T47D (cell line): ENCODE measurements at regions not wholly inside any gene's neighbourhood (a gene's known extent, or its start where the extent isn't known, plus 50 kb on each side); places are given as distances from the start of the nearest gene placed in this dataset.

Experiments used
- DNase-seq, 2 experiments: peaks; one replicate each; pipeline versions ENCODE4 v3.0.0 to v3.0.0-alpha.2; 2011 to 2012; ENCODE audit warnings: low read depth in 1 of 2, low spot score in 1 of 2
- JUND ChIP-seq: IDR thresholded peaks from 2 replicates; pipeline ENCODE4 v1.6.1; 2012; ENCODE audit warnings: low read depth
- in situ Hi-C: cut with HindIII; loops from 2 replicates; pipeline ENCODE4 v1.10.0; 2016; ENCODE audit warnings: low sequenced_read_pairs, low pct_unique_long_range_greater_than_20kb

GRCh38 chr13:62564770-62565169, 1149.1 kb upstream of the PCDH20 start:
- no peak for TF ChIP-seq JUND
- DNase-seq = no peak
- in situ Hi-C loops = no loop called here

GRCh38 chr13:62563251-62563650, 1147.6 kb upstream of the PCDH20 start:
- DNase-seq = no peak
- TF ChIP-seq JUND = no peak
- in situ Hi-C loops = no loop called here

DNA sequence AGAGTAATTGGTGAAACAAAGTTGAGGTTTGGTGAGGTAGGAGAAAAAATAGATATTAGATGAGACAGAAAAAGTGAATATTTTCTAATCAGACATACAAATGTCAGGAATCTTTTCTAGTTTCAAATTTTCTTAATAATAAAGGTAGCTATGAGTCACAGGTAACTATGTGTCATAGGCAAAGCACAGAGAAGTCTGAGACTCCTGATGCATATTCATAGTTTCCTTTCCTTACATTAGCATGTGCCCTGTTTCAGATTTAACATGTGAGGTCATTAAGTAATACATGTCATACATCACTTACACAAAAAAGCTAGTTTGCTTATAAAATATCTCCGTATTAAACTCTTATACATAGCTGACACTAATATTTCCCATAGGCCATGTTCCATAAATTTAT, 1141.3 kb upstream of the PCDH20 start:
- in situ Hi-C loops = no loop called here
- DNase-seq = no peak
- TF ChIP-seq JUND = no peak

DNA sequence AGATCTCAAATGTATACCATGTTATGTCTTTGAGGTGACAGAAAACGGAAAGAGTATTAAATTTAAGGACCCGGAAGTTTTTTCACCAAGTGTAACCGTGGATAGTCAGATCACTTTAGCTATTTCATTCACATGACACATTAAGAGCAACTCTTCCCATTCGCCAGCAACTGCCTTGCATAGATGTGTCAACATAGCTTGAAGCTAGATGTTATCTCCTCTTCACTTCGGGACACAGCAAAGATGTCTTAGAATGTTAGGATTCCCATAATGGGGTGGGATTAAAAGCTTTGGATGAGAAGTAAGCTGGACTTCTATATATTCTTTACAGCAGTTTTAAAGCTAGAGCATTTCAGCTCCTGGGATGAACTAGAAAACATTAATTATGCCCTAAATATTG, 1135.9 kb upstream of the PCDH20 start:
- in situ Hi-C loops = no loop called here
- no peak for TF ChIP-seq JUND
- DNase-seq = peak in 1 of 2 experiments; percentile 7

- in situ Hi-C loops = no loop called here
- no peak for TF ChIP-seq JUND
- no peak for DNase-seq
Measured at GRCh38 chr13:62544928-62545327, 1129.3 kb upstream of the PCDH20 start.

DNA sequence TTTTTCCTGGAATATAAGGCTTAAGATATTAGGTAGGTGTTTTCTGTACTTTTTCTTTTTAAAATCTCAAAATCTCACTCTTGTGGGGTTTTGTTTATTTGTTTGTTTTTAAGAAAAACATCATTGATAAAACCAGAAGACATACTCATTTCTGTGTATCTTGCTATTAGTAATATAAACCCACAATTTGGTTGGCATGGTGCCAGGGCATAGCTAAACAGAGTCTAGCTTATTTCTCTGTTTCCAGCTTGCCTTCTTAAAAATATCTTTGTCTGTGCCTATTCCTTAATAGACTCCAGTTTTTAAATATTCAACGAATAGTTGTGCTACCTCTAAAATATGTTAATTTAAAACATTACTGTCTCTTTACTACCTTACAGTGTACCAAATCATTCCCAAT, 1121.9 kb upstream of the PCDH20 start:
- in situ Hi-C loops = no loop called here
- DNase-seq = no peak

DNA sequence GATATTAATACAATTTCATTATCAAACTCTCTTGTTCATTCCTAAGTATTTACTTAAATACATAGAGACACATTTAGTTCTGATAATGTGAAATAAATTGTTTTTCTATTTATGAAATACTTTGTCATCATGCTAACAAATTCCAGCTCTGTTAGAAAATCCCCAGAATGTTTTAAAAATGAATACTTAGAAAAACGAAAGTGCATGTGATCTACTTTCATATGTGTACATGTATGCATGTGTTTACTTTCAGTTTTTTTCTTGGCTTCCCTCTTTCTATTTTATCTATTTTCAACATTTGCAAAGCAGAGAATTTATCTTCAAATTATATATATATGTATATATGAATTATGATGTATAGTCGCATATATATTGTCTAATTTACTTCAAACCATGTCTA, 1110.0 kb upstream of the PCDH20 start:
- DNase-seq = no peak
- no peak for TF ChIP-seq JUND
- in situ Hi-C loops = no loop called here

More for the DNA sequence above, 1121.9 kb upstream of the PCDH20 start:
- TF ChIP-seq JUND = no peak

GRCh38 chr13:62524498-62524897, 1108.8 kb upstream of the PCDH20 start:
- in situ Hi-C loops = no loop called here
- no peak for DNase-seq
- no peak for TF ChIP-seq JUND

DNA sequence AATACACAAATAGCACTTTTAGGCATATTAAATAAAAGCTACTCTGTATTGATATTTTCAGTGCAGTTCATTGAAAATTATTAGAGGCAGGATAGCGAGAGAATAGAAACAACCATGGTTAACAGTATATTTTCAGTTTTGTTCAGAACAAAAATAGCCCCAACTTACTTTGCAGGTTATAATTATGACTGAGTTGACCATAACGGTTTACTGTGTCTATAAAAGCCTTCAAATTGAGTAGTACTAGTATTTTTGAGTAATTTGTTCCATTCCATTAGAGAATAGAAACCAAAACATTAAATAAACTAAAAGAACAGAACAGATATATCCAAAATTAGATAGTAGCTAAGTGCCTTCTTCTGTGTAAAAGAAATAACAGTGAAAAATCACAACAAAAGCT, 1108.4 kb upstream of the PCDH20 start:
- no peak for DNase-seq
- TF ChIP-seq JUND = no peak
- in situ Hi-C loops = no loop called here

DNA sequence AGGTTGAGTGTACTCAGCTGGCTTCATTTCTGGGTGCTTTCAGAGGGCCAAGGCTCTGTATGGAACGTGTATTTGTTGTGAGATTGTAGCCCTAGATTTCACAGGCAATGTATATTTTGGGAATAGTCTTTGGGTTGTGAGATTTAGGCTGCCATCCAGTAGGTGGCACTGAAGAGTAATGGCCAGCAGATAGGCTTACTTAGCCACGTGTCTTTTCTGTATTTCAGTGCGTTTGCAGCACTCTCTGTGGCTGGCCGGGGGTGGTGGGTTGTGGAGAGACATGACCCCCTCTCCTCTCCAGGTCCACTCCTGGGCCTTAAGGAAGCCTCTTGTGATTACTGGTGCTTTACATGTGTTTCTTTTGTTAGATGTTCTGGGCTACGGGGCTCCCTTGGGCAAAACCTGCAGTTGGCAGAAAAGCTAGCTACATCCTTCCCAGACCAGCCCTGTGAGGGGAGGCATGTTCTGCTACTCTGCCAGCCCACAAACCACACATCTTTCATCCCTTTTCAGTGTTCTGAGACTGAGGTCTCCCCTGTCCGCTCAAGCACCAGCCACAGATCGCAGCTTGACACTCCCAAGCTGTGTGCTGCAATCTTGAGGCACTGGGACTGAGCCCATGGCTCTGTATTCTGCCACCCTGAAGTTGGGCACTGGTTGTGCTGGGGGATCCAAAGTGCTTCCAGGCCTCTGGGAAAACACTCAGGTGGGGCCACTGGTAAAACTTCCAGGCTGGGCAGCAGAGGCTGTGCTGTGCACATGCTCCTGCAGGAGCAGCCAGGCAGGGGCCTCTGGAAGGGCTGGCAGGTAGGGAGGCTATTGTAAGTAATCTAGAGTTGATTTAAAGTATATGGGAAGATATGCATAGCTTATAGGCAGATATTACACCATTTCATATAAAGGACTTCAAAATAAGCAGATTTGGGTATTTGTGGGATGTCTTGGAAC, 1096.8 kb upstream of the PCDH20 start:
- in situ Hi-C loops = no loop called here
- no peak for TF ChIP-seq JUND
- DNase-seq = peak in 1 of 2 experiments; percentile 52

GRCh38 chr13:62510906-62511655, 1095.4 kb upstream of the PCDH20 start:
- no peak for DNase-seq
- TF ChIP-seq JUND = no peak
- in situ Hi-C loops = no loop called here

- no peak for DNase-seq
- no peak for TF ChIP-seq JUND
- in situ Hi-C loops = no loop called here
Measured at GRCh38 chr13:62502588-62502987, 1086.9 kb upstream of the PCDH20 start.

GRCh38 chr13:62489731-62490130, 1074.1 kb upstream of the PCDH20 start:
- DNase-seq = no peak
- in situ Hi-C loops = no loop called here
- TF ChIP-seq JUND = no peak
